ENCODE measurements at regions not wholly inside any gene's neighbourhood (a gene's known extent, or its start where the extent isn't known, plus 50 kb on each side); places are given as distances from the start of the nearest gene placed in this dataset.

DNA sequence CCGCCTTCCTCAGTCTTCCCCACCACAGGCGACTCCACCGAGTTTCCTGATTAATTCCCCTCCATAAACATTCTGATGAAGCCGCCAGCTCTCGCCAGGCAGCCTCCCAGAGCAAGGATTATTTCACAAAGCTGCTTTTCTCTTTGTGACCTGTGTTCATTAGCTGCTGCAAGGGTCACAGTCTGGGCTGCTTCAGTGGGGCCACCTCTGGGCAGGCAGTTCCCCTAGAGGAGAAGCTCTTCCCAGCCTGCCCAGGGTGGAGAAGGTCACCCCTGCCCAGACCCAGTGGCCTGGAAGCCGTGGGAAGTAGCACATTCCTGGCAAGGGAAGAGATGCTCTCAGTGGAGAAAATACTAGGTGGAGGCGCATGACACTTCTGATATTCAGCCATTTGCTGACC is 58.4 kb upstream of the RAPGEF1 start:
- no peak for DNase-seq
- Histone ChIP-seq H3K27ac (ENCODE audit: insufficient read depth, low read length) (no peak overlapping the region), H2BK5ac (ENCODE audit: low read depth, low read length, poor library complexity, severe bottlenecking) (no peak overlapping the region), H3K9me3 (ENCODE audit: control insufficient read depth, insufficient read depth, low read length) (no peaks in the 10 kb centered on the region), H2BK120ac (ENCODE audit: low read depth, low read length) (no peak overlapping the region), H2AFZ (replicated peaks; ENCODE audit: low read length, poor library complexity) (no peak overlapping the region), H3K9me1 (ENCODE audit: insufficient read depth, low read length) (0 out of 2 replicates have a peak, but pooled peaks cover 2% of the 10 kb centered on the region), H2BK15ac (ENCODE audit: low read depth, low read length) (no peak overlapping the region), H4K20me1 (ENCODE audit: insufficient read depth, low read length) (no peaks in the 10 kb centered on the region), H4K91ac (ENCODE audit: insufficient read depth, low read depth, low read length) (no peak overlapping the region), H3K9ac (ENCODE audit: low read depth, low read length) (no peak overlapping the region), H3K18ac (ENCODE audit: low read depth, low read length) (no peak overlapping the region), H3K14ac (replicated peaks; ENCODE audit: low read depth, low read length) (no peak overlapping the region), H3K4me2 (ENCODE audit: low read depth, low read length) (no peak overlapping the region), H2BK20ac (ENCODE audit: low read depth, low read length) (no peak overlapping the region), H3K79me1 (ENCODE audit: low read depth in 1 of 2, low read length in 2 of 2) (no peaks in the 10 kb centered on the region), H3K4me1 (ENCODE audit: control insufficient read depth, insufficient read depth, low read length) (no peaks in the 10 kb centered on the region), H2AK9ac (replicated peaks; ENCODE audit: low read depth, low read length, poor library complexity) (no peak overlapping the region), H3K27me3 (ENCODE audit: control insufficient read depth, insufficient read depth, low read length) (peaks cover 32% of the 10 kb centered on the region), H3K56ac (ENCODE audit: extremely low read depth, insufficient read depth, low read length) (no peak overlapping the region), H3K4ac (ENCODE audit: low read depth, low read length) (no peak overlapping the region), H4K5ac (ENCODE audit: low read depth, low read length) (no peak overlapping the region), H3K4me3 (ENCODE audit: insufficient read depth, low read depth, low read length) (no peak overlapping the region), H3K23ac (ENCODE audit: low read depth, low read length) (no peak overlapping the region), H4K8ac (ENCODE audit: low read depth in 2 of 2, low read length in 2 of 2) (no peak overlapping the region), H2AK5ac (ENCODE audit: low read depth, low read length) (no peak overlapping the region), H3K36me3 (ENCODE audit: control insufficient read depth, insufficient read depth, low read length) (no peaks in the 10 kb centered on the region)
- ATAC-seq (ENCODE audit: low read depth) = no peak
- 71% methylated on average over 1 of the region's 7 CpGs; no CpG with 5 or more reads in 1 of the 2 experiments for WGBS, 2 experiments (ENCODE audit: extremely low coverage in 2 of 2, insufficient read length in 1 of 2)
- dilution Hi-C loops (cut with HindIII; ENCODE audit: low sequenced_read_pairs, unreplicated experiment) = no loop called here
- POLR2A ChIA-PET (ENCODE audit: unreplicated experiment) = no interaction called here
- in situ Hi-C loops (cut with MboI; ENCODE audit: low sequenced_read_pairs) = no loop called here
- no peak for TF ChIP-seq SMC3 (IDR thresholded peaks at IDR 0.05; ENCODE audit: low read depth, low read length)
- no peak for TF ChIP-seq FOS (IDR thresholded peaks at IDR 0.05; ENCODE audit: low read depth, low read length)
- no peak for TF ChIP-seq POLR2A (IDR thresholded peaks at IDR 0.05; ENCODE audit: low read depth, low read length)
- TF ChIP-seq, protein P1, sequence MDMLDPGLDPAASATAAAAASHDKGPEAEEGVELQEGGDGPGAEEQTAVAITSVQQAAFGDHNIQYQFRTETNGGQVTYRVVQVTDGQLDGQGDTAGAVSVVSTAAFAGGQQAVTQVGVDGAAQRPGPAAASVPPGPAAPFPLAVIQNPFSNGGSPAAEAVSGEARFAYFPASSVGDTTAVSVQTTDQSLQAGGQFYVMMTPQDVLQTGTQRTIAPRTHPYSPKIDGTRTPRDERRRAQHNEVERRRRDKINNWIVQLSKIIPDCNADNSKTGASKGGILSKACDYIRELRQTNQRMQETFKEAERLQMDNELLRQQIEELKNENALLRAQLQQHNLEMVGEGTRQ (IDR thresholded peaks at IDR 0.05; ENCODE audit: low read depth, low read length) = no peak
- TF ChIP-seq CHD1 (IDR thresholded peaks at IDR 0.05; ENCODE audit: low read depth, low read length) = no peak
- TF ChIP-seq RFX5 (IDR thresholded peaks at IDR 0.05; ENCODE audit: low read depth, low read length) = no peak
- no peak for TF ChIP-seq RCOR1 (IDR thresholded peaks at IDR 0.05; ENCODE audit: insufficient replicate concordance, low read length)
- no peak for TF ChIP-seq BHLHE40 (IDR thresholded peaks at IDR 0.05; ENCODE audit: low read depth, low read length)
- no peak for TF ChIP-seq CEBPB (IDR thresholded peaks at IDR 0.05; ENCODE audit: low read depth, low read length)
- TF ChIP-seq MXI1 (IDR thresholded peaks at IDR 0.05; ENCODE audit: borderline replicate concordance, low read depth, low read length) = no peak
- TF ChIP-seq MAZ (IDR thresholded peaks at IDR 0.05; ENCODE audit: borderline replicate concordance, low read depth, low read length) = no peak
- no peak for TF ChIP-seq RAD21 (IDR thresholded peaks at IDR 0.05; ENCODE audit: low read length)
- TF ChIP-seq, protein P2, sequence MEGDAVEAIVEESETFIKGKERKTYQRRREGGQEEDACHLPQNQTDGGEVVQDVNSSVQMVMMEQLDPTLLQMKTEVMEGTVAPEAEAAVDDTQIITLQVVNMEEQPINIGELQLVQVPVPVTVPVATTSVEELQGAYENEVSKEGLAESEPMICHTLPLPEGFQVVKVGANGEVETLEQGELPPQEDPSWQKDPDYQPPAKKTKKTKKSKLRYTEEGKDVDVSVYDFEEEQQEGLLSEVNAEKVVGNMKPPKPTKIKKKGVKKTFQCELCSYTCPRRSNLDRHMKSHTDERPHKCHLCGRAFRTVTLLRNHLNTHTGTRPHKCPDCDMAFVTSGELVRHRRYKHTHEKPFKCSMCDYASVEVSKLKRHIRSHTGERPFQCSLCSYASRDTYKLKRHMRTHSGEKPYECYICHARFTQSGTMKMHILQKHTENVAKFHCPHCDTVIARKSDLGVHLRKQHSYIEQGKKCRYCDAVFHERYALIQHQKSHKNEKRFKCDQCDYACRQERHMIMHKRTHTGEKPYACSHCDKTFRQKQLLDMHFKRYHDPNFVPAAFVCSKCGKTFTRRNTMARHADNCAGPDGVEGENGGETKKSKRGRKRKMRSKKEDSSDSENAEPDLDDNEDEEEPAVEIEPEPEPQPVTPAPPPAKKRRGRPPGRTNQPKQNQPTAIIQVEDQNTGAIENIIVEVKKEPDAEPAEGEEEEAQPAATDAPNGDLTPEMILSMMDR (conservative IDR thresholded peaks at IDR 0.05; ENCODE audit: low read depth, low read length) = no peak
- no peak for TF ChIP-seq MAFK (IDR thresholded peaks at IDR 0.05; ENCODE audit: low read depth, low read length)
- TF ChIP-seq, protein P3, sequence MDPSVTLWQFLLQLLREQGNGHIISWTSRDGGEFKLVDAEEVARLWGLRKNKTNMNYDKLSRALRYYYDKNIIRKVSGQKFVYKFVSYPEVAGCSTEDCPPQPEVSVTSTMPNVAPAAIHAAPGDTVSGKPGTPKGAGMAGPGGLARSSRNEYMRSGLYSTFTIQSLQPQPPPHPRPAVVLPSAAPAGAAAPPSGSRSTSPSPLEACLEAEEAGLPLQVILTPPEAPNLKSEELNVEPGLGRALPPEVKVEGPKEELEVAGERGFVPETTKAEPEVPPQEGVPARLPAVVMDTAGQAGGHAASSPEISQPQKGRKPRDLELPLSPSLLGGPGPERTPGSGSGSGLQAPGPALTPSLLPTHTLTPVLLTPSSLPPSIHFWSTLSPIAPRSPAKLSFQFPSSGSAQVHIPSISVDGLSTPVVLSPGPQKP (IDR thresholded peaks at IDR 0.05; ENCODE audit: borderline replicate concordance, low read depth, low read length) = no peak
- TF ChIP-seq NFE2L2 (IDR thresholded peaks at IDR 0.05; ENCODE audit: low read depth, low read length) = no peak
- BruUV-seq (replicated peaks) = no TSS peak
- intact Hi-C loops (cut with micrococcal nuclease) = no loop called here
- CTCF ChIA-PET = no interaction called here
